NCI-H446 treated with DMSO at 0.1 percent for 48 hours (cell line): ENCODE measurements at regions not wholly inside any gene's neighbourhood (a gene's known extent, or its start where the extent isn't known, plus 50 kb on each side); places are given as distances from the start of the nearest gene placed in this dataset.

Experiments used
- DNase-seq: peaks from one replicate; lab custom pipeline; 2025; lab: John Stamatoyannopoulos, UW

- DNase-seq, result no peak
Measured at GRCh38 chr6:165913676-165914570, 250.9 kb upstream of the PDE10A start.

- DNase-seq, result no peak
Measured at GRCh38 chr6:165910184-165910966, 247.3 kb upstream of the PDE10A start.

DNA sequence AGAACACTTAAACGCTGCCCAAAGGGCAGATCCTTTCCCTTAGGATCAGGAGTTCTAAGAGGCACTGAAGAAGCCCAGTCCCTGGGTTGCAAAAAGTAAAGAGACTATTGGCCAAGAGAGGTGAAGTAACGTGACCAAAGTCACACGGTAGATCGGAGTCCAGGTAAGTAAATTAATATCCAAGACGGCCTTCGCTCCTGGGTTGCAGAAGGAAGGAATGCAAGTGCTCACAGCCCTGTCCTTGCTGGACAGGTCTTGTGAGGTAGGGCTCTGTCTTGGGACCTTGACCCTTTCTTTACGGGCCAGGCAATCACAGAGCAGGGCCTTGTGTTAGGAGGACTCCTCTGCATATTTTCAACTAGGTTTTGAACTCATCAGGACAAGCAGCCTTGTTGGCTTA, 243.7 kb upstream of the PDE10A start:
- no peak for DNase-seq

GRCh38 chr6:165905744-165906143, 242.7 kb upstream of the PDE10A start:
- no peak for DNase-seq

GRCh38 chr6:165900970-165901369, 237.9 kb upstream of the PDE10A start:
- no peak for DNase-seq

DNA sequence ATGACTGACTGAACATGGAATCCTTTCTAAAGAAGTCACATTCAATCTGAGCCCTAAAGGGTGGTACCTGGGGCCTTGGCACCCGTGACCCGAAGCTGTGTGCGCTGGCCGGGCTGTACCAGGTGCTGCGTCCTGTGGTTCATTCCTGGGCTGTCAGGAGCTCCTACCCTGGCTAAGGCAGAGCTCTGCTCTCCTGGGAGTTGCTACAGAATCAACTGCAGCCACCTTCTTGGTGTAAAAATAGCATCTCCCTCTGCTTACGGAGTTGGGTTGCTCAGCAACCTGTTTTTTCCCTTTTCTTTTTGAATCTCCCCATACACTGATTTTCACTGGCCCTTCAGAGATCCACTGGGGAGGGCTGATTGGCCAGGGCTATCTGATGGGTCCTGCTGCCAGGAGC, 236.6 kb upstream of the PDE10A start:
- DNase-seq, result no peak

DNA sequence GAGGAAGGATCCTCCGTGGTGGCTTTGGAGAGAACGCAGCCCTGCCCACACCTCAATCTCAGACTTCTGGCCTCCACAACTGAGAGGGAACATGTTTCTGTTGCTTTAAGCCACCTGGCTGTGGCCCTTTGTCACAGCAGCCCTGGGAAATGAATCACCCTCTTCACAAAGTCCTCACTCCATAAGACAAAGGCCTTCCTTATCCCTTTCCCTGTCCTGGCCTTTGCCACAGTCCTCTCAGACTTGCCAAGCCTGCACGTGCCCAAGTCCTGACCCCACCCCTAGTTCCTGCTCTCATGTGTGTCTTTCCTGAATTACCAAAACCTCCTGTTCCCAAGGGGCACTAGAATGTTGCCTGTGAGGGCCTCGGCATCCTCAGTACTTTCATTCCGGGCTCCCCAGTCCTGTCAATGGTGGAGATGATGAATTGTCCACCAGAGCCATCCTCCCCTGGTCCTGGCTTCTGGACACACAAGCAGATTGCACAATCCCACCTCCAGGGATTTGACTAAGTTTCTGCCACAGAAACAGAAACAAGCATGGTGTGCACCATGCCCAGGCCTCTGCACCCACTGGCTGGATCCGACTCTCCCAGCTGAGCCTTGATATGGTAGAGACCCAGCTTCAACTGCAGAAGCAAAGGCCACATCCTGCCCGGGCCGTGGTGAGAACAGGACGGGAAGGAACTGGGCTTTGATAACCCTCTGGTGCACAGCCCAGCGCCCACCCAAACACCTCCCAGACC, 232.6 kb upstream of the PDE10A start:
- DNase-seq, result no peak

DNA sequence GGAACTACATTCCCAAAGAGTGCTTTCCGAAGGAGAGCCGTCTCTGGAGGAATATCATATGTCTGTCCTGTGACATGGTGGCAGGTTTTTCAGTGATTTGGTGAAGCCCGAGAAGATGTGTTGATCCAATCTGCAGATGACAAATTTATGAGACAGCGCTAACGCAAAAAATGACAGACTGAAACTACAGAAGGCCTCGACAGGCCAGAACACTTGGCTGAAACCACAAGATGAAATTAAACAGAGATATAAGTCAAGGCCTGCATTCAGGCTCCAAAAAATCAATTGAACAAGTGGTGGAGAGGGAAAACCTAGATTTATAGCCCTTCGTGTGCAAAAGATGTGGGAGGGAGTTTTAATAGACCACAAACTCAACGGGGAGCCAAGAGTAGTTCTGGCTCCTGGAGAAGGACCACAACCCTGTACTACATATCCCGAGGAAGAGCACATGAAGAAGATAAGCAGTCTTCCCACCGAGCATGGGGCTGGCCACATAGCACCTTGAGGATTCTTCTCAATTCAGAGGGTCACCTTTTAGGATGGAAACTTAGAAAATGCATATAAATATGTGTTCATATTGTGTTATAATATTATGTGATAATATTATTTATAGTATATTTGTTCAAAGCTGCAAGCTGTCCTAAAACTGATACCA, 231.3 kb upstream of the PDE10A start:
- no peak for DNase-seq

GRCh38 chr6:165893431-165893830, 230.4 kb upstream of the PDE10A start:
- DNase-seq, result no peak

DNA sequence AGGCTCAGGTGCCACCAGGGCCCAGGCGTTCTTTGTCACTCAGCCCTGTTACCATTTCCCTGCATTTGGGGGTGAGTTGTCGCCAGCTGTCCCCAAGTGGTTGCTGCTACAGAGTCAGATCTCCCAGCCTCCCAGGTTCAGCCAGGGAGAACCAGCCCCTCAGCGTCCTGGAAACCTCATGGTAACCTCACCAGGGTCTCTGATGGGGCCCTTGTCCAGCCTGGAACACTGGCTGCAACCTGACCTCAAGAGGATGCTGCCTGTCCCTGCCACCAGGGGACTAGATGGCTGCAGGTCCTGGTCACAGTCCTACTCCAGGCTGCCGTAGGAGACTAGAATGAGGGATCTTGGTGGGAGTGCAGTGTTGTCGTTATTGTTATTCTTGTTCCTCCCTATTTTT, 228.3 kb upstream of the PDE10A start:
- no peak for DNase-seq

DNA sequence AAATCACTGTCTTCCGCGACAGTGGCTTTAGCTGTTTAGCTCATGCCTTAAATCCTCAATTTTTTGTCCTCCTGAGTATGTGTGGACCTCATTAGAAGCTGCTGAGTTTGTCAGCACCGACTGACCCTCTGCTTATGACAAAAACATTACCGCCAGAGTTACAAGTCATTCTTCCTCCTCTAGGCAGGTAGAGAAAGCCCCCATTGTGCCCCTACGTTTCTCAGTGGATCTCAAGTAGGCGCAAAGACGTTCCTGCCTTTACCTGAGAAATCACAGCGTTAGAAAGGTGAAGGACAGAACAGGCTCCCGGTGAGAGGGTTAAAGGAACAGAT, 227.3 kb upstream of the PDE10A start:
- no peak for DNase-seq

- DNase-seq, result no peak
Measured at GRCh38 chr6:165889636-165890403, 226.8 kb upstream of the PDE10A start.

DNA sequence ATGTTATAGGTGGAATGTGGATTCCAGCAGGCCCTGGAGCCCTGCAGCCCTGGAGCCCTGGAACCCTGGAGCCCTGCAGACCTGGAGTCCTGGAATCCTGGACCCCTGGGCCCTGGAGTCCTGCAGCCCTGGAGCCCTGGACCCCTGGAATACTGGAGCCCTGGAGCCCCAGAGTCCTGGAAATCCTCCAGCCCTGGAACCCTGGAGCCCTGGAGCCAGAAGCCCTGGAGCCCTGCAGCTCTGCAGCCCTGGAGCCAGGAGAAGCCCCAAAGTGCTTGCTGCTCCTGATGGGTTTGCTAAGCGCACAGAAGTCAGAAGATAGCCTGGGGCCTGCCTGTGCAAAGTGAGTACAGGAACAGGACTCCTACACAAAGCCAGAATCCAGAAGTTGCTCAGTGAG, 223.1 kb upstream of the PDE10A start:
- no peak for DNase-seq

DNA sequence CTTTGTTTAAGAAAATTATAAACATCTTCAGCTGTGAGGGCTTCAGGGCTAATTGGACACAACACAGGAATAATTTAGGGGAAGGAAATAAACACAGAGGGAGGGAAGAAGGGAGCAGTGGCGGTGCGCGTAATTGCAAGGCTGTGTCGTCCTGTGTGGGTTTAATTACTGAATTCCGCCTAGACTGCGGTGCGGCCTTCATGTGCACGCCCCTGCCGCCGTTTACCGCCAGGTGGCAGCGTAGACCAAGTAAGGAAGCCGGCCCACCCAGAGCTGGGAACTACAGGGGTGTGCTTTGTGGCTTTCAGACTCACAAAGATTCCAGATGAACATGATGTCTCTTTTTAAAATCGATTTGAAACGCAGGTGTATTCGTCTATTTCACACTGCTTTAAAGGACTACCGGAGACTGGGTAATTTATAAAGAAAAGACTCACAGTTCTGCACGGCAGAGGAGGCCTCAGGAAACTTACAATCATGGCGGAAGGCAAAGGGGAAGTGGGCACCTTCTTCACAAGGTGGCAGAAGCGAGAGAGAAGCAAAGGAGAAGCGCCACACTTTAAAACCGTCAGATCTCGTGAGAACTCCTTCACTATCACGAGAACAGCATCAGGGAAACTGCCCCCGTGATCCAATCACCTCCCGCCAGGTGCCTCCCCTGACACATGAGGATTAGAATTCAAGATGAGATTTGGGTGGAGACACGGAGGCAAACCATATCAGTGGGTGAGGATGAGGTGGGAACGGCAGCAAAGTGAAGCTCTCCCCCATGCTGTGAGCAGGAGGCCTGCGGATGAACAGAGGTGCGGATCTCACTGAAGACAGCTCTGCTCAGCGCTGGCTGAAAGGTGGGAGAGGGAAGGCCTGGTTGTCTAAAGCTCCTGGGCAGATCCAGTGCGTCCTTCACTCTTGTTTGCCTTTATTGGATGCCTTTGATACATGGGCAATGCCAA, 222.0 kb upstream of the PDE10A start:
- no peak for DNase-seq

DNA sequence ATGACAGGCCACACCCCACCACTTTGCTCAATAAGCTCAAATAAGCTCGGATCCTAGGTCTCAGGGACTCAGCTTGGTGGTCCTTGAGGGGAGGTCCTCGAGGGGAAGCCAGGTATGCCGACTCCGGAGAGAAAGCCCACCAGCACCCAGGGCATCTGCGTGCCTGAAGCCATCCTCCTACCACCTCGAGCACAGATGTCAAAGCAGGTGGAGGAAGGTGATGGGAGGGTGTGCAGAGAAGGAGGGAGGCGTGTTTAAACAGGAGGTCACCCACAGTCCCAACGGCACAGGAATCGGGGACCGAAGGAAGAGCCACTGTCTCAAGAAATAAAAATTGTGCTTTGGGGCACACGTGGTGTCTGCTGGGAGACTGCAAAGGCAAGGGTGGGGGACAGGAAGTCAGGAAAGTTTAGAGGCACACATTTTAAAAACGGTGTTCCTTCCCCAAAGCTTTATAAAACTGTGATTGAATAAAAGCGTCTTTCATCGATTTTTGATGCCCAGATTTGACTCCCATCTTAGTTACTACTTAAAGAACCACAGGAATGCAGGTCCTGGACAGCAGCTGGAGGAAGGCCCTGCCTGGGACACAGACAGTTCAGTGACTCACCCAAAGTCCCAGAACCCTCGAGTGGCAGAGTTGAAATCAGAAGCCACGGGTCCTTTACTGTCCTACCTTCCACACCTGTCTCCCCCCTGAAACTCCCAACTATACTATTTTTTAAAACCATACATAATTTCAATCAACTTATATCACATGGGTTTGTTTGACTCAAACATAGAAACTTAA, 221.0 kb upstream of the PDE10A start:
- no peak for DNase-seq

GRCh38 chr6:165881806-165882205, 218.8 kb upstream of the PDE10A start:
- no peak for DNase-seq

- no peak for DNase-seq
Measured at GRCh38 chr6:165880686-165881085, 217.6 kb upstream of the PDE10A start.

- DNase-seq, result no peak
Measured at GRCh38 chr6:165877773-165878172, 214.7 kb upstream of the PDE10A start.

DNA sequence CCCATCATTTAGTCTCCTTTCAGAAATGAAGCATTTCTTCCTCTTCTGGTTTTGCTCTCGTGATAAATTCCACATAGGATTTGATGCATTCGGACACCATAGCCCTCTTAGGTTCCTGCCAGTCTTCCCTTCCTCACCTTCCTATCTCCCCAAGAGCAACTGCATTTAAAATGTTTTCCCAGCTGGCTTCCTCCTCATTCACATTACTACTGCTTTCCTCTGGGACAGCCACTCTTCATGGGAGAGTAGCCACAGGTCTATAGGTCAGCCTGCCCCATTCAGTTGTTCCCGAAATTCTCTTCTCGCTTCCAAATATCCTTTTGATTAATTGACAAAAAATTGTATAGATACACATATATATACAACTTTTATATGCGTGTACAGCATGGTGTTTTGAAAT, 214.2 kb upstream of the PDE10A start:
- DNase-seq, result no peak
